Endothelial cell of umbilical vein (primary cell): ENCODE measurements at regions not wholly inside any gene's neighbourhood (a gene's known extent, or its start where the extent isn't known, plus 50 kb on each side); places are given as distances from the start of the nearest gene placed in this dataset.

Experiments used
- BruUV-seq: library from RNA; stranded (reverse); fragments of 400-500 nt; replicated peaks from 2 replicates; lab custom pipeline; 2021; lab: Mats Ljungman, UMichigan
- CTCF ChIA-PET: fragments of 300-600, 350-600 bp; sonication (Branson Sonifier 250); formaldehyde crosslinking; loops from one replicate; lab custom pipeline; 2021; ENCODE audit warnings: antibody characterized with exemption, inconsistent platforms; lab: Charles Lee
- POLR2A ChIA-PET: fragments of 300-600, 350-600 bp; sonication (Branson Sonifier 250); formaldehyde crosslinking; loops from one replicate; lab custom pipeline; 2021; ENCODE audit warnings: antibody characterized with exemption, inconsistent platforms; lab: Charles Lee
- DNase-seq: peaks from one replicate; pipeline ENCODE4 v3.0.0-alpha.2; 2011; ENCODE audit warnings: low read depth, low spot score
- FAIRE-seq: peaks from 2 replicates; lab custom pipeline; 2011; peaks lifted over from hg19 to GRCh38; lab: Jason Lieb, UNC
- H2AFZ ChIP-seq: 2 replicates; pipeline ENCODE4 v1.6.0; 2012; ENCODE audit warnings: low read depth, low read length, control low read depth, inconsistent platforms
- H3K27ac ChIP-seq: 2 replicates; pipeline ENCODE4 v1.5.1; 2011; ENCODE audit warnings: low read depth, mild to moderate bottlenecking, control low read depth, low read length, moderate library complexity; ENCODE audit not compliant: insufficient read depth
- H3K27me3 ChIP-seq, 2 experiments: 2 replicates each; pipeline versions ENCODE4 v1.6.0 to v1.6.1; 2011; ENCODE audit warnings: low read length in 2 of 2, mixed read lengths in 1 of 2; ENCODE audit not compliant: control insufficient read depth in 2 of 2, insufficient read depth in 2 of 2
- H3K36me3 ChIP-seq, 2 experiments: 2 replicates in 1 of 2; 3 replicates in 1 of 2; pipeline ENCODE4 v1.5.1; 2011; ENCODE audit warnings: low read length in 2 of 2, mild to moderate bottlenecking in 1 of 2, moderate library complexity in 1 of 2; ENCODE audit not compliant: control insufficient read depth in 2 of 2, insufficient read depth in 2 of 2; ENCODE audit errors: extremely low read depth in 1 of 2
- H3K4me1 ChIP-seq: 3 replicates; pipeline ENCODE4 v1.5.1; 2011; ENCODE audit warnings: mild to moderate bottlenecking, low read length; ENCODE audit not compliant: control insufficient read depth, insufficient read depth; ENCODE audit errors: extremely low read depth
- H3K4me2 ChIP-seq: 2 replicates; pipeline ENCODE4 v1.6.1; 2011; ENCODE audit warnings: low read length, control low read depth, mixed read lengths; ENCODE audit not compliant: insufficient read depth
- H3K4me3 ChIP-seq, 3 experiments: fragments of 200-600 bp in 1 of 3; sonication (generic), shearing (Covaris generic) in 1 of 3; replicated peaks in 1 of 3; 2 replicates each; pipeline ENCODE4 v1.5.1; 2011 to 2016; ENCODE audit warnings: control low read depth in 3 of 3, low read length in 3 of 3, mild to moderate bottlenecking in 2 of 3, inconsistent platforms in 1 of 3, low read depth in 1 of 3, moderate library complexity in 1 of 3; ENCODE audit not compliant: insufficient read depth in 1 of 3
- H3K79me2 ChIP-seq: 2 replicates; pipeline ENCODE4 v1.6.0; 2012; ENCODE audit warnings: low read length, inconsistent platforms; ENCODE audit not compliant: control insufficient read depth, insufficient read depth
- H3K9ac ChIP-seq: replicated peaks from 2 replicates; pipeline ENCODE3; 2011; ENCODE audit warnings: low read length, control low read depth; ENCODE audit not compliant: insufficient read depth; ENCODE audit errors: extremely low read depth
- H3K9me1 ChIP-seq: replicated peaks from 3 replicates; pipeline ENCODE4 v1.6.0; 2011; ENCODE audit warnings: mild to moderate bottlenecking, low read length; ENCODE audit not compliant: control insufficient read depth, insufficient read depth; ENCODE audit errors: extremely low read depth
- H3K9me3 ChIP-seq: replicated peaks from 2 replicates; pipeline ENCODE4 v1.5.1; 2012; ENCODE audit warnings: low read length, inconsistent platforms; ENCODE audit not compliant: control insufficient read depth, insufficient read depth
- H4K20me1 ChIP-seq: replicated peaks from 2 replicates; pipeline ENCODE3; 2011; ENCODE audit warnings: mild to moderate bottlenecking, low read length; ENCODE audit not compliant: control insufficient read depth, insufficient read depth; ENCODE audit errors: extremely low read depth
- EZH2 ChIP-seq: IDR thresholded peaks from 2 replicates; pipeline ENCODE4 v1.6.1; 2012; ENCODE audit warnings: borderline replicate concordance, low read depth, mild to moderate bottlenecking, moderate library complexity, low read length, inconsistent platforms; ENCODE audit not compliant: severe bottlenecking
- FOS ChIP-seq: IDR thresholded peaks from 2 replicates; pipeline ENCODE4 v1.6.1; 2011; ENCODE audit warnings: mild to moderate bottlenecking, low read length, moderate library complexity, borderline replicate concordance; ENCODE audit not compliant: insufficient read depth
- GATA2 ChIP-seq: IDR thresholded peaks from 2 replicates; pipeline ENCODE4 v1.7.0; 2011; ENCODE audit warnings: low read depth, mild to moderate bottlenecking, moderate library complexity, mixed read lengths, low read length; ENCODE audit not compliant: insufficient read length, insufficient read depth
- JUN ChIP-seq: IDR thresholded peaks from 2 replicates; pipeline ENCODE4 v1.6.1; 2011; ENCODE audit warnings: borderline replicate concordance, low read depth; ENCODE audit not compliant: insufficient read length, insufficient read depth
- MAX ChIP-seq: IDR thresholded peaks from 2 replicates; pipeline ENCODE4 v1.6.1; 2011; ENCODE audit not compliant: insufficient read depth, insufficient read length
- MYC ChIP-seq: IDR thresholded peaks from one replicate; pipeline ENCODE4 v1.6.1; 2011; ENCODE audit warnings: mild to moderate bottlenecking, low read depth, low read length
- POLR2A ChIP-seq: IDR thresholded peaks from 2 replicates; pipeline ENCODE4 v1.6.1; 2012; ENCODE audit warnings: low read depth, mild to moderate bottlenecking, control low read depth, low read length
- POLR2AphosphoS5 ChIP-seq: IDR thresholded peaks from 2 replicates; pipeline ENCODE4 v1.6.1; 2012; ENCODE audit warnings: low read depth, mild to moderate bottlenecking, control low read depth, low read length, moderate library complexity; ENCODE audit not compliant: insufficient read depth
- dilution Hi-C: fragments of 300-500 bp; cut with MboI; formaldehyde crosslinking; loops from one replicate; pipeline ENCODE4 v1.15.0; 2019; ENCODE audit warnings: low sequenced_read_pairs; ENCODE audit not compliant: extremely low pct_ligation_motif_present
- intact Hi-C: fragments of 100-400 bp; cut with micrococcal nuclease; formaldehyde crosslinking; loops from one replicate; pipeline ENCODE4 v1.10.0; 2022
- TF ChIP-seq, protein P1 (sequence below), 2 donors: IDR thresholded peaks; 1 replicate in 1 of 2; 2 replicates in 1 of 2; pipeline ENCODE4 v1.5.1; 2011; ENCODE audit warnings: low read length in 2 of 2, mild to moderate bottlenecking in 2 of 2, moderate library complexity in 2 of 2, control low read depth in 1 of 2, inconsistent platforms in 1 of 2, low read depth in 1 of 2; ENCODE audit not compliant: insufficient read depth in 1 of 2; ENCODE audit errors: extremely low read depth in 1 of 2

DNA sequence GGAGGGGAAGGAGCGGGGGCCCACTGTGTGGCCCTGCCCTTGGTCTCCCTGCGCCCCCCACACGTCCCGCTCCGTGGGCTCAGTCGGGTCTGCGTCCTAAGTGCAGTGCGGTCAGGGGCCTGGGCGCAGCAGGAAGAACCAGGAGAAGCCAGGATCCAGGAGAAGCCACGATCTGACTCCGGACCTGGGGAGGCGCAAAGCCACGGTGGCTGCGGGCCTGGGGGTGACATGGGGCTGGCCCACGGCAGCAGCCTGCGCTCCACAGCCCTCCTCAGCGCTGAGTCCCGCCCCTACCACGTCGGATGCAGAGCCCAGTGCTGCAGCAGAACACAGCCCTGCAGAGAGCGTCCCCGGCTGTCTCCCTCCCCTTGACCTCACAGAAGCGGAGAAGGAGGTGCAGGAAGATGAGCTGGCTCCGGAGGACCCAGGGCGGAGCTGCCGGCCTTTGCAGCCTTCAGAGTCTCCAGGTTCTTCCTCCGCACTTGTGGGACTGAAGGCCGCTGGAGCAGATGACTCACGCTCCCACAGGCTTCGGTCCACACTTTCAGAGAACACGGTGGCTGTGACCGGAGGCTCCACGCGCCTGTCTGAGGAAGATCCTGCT, 589.2 kb upstream of the SALL3 start:
- no TSS peak for BruUV-seq
- Histone ChIP-seq H4K20me1 (no peaks in the 10 kb centered on the region), H3K4me1 (no peaks in the 10 kb centered on the region), H3K27me3 (no peaks in the 10 kb centered on the region), H3K36me3 (no peaks in the 10 kb centered on the region), H3K27ac (no peak overlapping the region), H3K9me3 (peaks cover 4% of the 10 kb centered on the region), H3K9me1 (no peaks in the 10 kb centered on the region), H3K79me2 (no peaks in the 10 kb centered on the region), H3K4me3 (no peak overlapping the region), H2AFZ (no peak overlapping the region), H3K9ac (no peak overlapping the region), H3K4me2 (no peak overlapping the region)
- DNase-seq = no peak
- no peak for FAIRE-seq
- intact Hi-C loops = no loop called here
- TF ChIP-seq FOS (no peak), EZH2 (no peak), GATA2 (no peak), POLR2A (no peak), MYC (no peak), POLR2AphosphoS5 (no peak), JUN (no peak), MAX (no peak)
- TF ChIP-seq, protein P1, sequence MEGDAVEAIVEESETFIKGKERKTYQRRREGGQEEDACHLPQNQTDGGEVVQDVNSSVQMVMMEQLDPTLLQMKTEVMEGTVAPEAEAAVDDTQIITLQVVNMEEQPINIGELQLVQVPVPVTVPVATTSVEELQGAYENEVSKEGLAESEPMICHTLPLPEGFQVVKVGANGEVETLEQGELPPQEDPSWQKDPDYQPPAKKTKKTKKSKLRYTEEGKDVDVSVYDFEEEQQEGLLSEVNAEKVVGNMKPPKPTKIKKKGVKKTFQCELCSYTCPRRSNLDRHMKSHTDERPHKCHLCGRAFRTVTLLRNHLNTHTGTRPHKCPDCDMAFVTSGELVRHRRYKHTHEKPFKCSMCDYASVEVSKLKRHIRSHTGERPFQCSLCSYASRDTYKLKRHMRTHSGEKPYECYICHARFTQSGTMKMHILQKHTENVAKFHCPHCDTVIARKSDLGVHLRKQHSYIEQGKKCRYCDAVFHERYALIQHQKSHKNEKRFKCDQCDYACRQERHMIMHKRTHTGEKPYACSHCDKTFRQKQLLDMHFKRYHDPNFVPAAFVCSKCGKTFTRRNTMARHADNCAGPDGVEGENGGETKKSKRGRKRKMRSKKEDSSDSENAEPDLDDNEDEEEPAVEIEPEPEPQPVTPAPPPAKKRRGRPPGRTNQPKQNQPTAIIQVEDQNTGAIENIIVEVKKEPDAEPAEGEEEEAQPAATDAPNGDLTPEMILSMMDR (IDR thresholded peaks at IDR 0.05; ENCODE audit: extremely low read depth in 1 of 2, insufficient read depth in 1 of 2, low read depth in 1 of 2, low read length in 2 of 2) = no peak
- ChIA-PET POLR2A (no interaction called here), CTCF (no interaction called here)
- dilution Hi-C loops = no loop called here
